NCI-H526 (cell line): ENCODE measurements at regions not wholly inside any gene's neighbourhood (a gene's known extent, or its start where the extent isn't known, plus 50 kb on each side); places are given as distances from the start of the nearest gene placed in this dataset.
"Not testable (repeated sequence)": the region's sequence is repeated elsewhere in the genome, so short reads cannot be mapped to it uniquely, and the experiment has no call there.

Source experiments
- DNase-seq, 2 experiments: peaks; one replicate each; lab custom pipeline; 2025; lab: John Stamatoyannopoulos, UW

DNA sequence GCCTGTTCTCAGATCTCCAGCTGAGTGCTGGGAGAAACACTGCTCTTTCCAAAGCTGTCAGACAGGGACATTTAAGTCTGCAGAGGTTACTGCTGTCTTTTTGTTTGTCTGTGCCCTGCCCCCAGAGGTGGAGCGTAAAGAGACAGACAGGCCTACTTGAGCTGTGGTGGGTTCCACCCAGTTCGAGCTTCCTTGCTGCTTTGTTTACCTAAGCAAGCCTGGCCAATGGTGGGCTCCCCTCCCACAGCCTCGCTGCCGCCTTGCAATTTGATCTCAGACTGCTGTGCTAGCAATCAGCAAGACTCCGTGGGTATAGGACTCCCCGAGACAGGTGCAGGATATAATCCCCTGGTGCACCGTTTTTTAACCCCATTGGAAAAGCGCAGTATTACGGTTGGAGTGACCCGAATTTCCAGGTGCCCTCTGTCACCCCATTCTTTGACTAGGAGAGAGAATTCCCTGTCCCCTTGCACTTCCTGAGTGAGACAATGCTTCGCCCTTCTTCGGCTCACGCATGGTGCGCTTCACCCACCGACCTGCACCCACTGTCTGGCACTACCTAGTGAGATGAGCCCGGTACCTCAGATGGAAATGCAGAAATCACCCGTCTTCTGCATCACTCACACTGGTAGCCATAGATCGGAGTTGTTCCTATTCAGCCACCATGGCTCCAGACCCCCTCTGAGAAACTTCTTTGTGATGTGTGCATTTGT, 650.3 kb upstream of the ALG10B start:
- DNase-seq: peak in 1 of 2 experiments; percentile 42

DNA sequence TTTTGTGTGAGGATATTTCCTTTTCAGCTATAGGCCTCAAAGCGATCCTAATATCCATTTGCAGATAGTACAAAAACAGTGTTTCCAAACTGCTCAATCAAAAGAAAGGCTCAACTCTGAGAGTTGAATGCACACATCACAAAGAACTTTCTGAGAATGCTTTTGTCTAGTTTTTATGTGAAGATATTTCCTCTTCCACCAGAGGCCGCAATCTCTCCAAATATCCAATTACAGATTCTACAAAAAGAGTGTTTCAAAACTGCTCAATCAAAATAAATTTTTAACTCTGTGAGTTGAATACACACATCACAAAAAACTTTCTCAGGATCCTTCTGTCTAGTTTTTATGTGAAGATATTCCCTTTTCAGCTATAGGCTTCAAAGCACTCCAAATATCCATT, 648.0 kb upstream of the ALG10B start:
- not testable (repeated sequence) for DNase-seq

DNA sequence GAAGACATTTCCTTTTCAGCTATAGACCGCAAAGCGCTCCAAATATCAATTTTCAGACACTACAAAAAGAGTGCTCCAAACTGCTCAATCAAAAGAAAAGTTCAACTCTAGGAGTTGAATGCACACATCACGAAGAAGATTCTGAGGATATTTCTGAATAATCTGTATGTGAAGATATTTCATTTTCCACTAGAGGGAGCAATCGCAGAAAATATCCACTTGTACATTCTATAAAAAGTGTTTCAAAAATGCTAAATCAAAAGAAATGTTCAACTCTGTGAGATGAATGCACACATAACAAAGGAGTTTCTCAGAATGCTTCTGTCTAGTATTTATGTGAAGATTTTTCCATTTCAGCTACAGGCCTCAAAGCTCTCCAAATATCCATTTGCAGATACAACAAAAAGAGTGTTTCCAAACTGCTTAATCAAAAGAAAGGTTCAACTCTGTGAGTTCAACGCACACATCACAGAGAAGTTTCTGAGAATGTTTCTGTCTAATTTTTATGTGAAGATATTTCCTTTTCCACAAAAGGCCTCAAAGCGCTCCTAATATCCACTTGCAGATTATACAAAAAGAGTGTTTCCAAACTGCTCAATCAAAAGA, 643.8 kb upstream of the ALG10B start:
- DNase-seq: peak in 1 of 2 experiments; percentile 0

DNA sequence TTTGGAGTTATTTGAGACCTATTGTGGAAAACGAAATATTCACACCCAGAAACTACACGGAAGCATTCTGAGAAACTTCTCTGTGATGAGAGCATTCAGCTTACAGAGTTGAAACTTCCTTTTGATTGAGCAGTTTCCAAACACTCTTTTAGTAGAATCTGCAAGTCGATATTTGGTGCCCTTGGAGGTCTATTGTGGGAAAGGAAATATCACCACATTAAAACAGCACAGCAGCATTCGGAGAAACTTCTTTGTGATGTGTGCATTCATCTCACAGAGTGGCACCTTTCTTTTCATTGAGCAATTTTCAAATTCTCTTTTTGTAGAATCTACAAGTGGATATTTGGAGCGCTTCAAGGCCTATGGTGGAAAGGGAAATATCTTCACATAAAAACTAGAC, 595.7 kb upstream of the ALG10B start:
- no peak for DNase-seq

DNA sequence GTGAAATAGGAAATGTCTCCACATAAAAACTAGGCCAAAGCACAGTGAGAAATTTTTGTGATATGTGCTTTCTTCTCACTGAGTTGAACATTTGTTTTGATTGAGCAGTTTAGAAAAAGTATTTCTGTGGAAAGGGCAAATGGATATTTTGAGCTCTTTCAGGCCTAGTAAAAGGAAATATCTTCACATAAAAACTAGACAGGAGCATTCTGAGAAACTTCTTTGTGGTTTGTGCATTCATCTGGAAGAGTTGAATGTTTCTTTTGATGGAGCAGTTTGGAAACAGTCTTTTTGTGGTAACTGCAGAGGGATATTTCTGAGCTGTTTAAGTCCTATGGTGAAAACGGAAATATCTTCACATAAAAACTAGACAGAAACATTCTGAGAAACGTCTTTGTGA, 582.7 kb upstream of the ALG10B start:
- no peak for DNase-seq
